Amniotic stem cell (primary cell): ENCODE measurements at regions not wholly inside any gene's neighbourhood (a gene's known extent, or its start where the extent isn't known, plus 50 kb on each side); places are given as distances from the start of the nearest gene placed in this dataset.

ENCODE experiments used
- DNase-seq: peaks from one replicate; lab custom pipeline; 2025; lab: John Stamatoyannopoulos, UW

- peak; percentile 14 for DNase-seq
Observed at GRCh38 chr6:168968228-168968627, 285.4 kb downstream of the THBS2 start.

GRCh38 chr6:168967281-168967925, 286.2 kb downstream of the THBS2 start:
- no peak for DNase-seq

GRCh38 chr6:168964138-168964835, 289.4 kb downstream of the THBS2 start:
- peak; percentile 3 for DNase-seq

GRCh38 chr6:168962886-168963285, 290.8 kb downstream of the THBS2 start:
- no peak for DNase-seq

- no peak for DNase-seq
Observed at GRCh38 chr6:168961264-168961656, 292.4 kb downstream of the THBS2 start.

- DNase-seq = no peak
Observed at GRCh38 chr6:168960551-168961263, 292.9 kb downstream of the THBS2 start.

- DNase-seq = no peak
Observed at GRCh38 chr6:168959696-168960095, 293.9 kb downstream of the THBS2 start.

- DNase-seq = peak; percentile 38
Observed at GRCh38 chr6:168956884-168957730, 296.5 kb downstream of the THBS2 start.

GRCh38 chr6:168956141-168956838, 297.4 kb downstream of the THBS2 start:
- DNase-seq = no peak

GRCh38 chr6:168953461-168953860, 300.2 kb downstream of the THBS2 start:
- no peak for DNase-seq

GRCh38 chr6:168951217-168951616, 302.4 kb downstream of the THBS2 start:
- no peak for DNase-seq

- no peak for DNase-seq
Observed at GRCh38 chr6:168950858-168951214, 302.8 kb downstream of the THBS2 start.

- DNase-seq = peak; percentile 1
Observed at GRCh38 chr6:168949981-168950857, 303.4 kb downstream of the THBS2 start.

- no peak for DNase-seq
Observed at GRCh38 chr6:168948990-168949531, 304.6 kb downstream of the THBS2 start.

- DNase-seq = no peak
Observed at GRCh38 chr6:168948002-168948401, 305.6 kb downstream of the THBS2 start.

GRCh38 chr6:168943231-168943905, 310.3 kb downstream of the THBS2 start:
- DNase-seq = no peak

- DNase-seq = no peak
Observed at GRCh38 chr6:168942646-168943045, 311.0 kb downstream of the THBS2 start.

- DNase-seq = no peak
Observed at GRCh38 chr6:168941036-168941435, 312.6 kb downstream of the THBS2 start.

- DNase-seq = no peak
Observed at GRCh38 chr6:168939796-168940195, 313.9 kb downstream of the THBS2 start.

- DNase-seq = no peak
Observed at GRCh38 chr6:168939041-168939440, 314.6 kb downstream of the THBS2 start.
